Prostate gland (tissue), 2 donors: ENCODE measurements at regions not wholly inside any gene's neighbourhood (a gene's known extent, or its start where the extent isn't known, plus 50 kb on each side); places are given as distances from the start of the nearest gene placed in this dataset.

Experiments used
- DNase-seq: peaks from one replicate; pipeline ENCODE4 v3.0.0-alpha.2; 2019; ENCODE audit warnings: low spot score
- H3K27ac ChIP-seq, 2 donors: fragments of 200-600 bp; sonication (generic); 2 replicates each; pipeline ENCODE4 v1.5.1; 2017 to 2019
- H3K27me3 ChIP-seq: fragments of 200-600 bp; sonication (generic); replicated peaks from 2 replicates; pipeline ENCODE4 v1.5.1; 2019; ENCODE audit not compliant: insufficient read depth
- H3K36me3 ChIP-seq, 2 donors: fragments of 200-600 bp; sonication (generic); 1 replicate in 1 of 2; 2 replicates in 1 of 2; pipeline versions ENCODE4 v1.5.1 to v1.8.1; 2017 to 2019
- H3K4me1 ChIP-seq: fragments of 200-600 bp; sonication (generic); replicated peaks from 2 replicates; pipeline ENCODE4 v1.5.1; 2019
- H3K4me3 ChIP-seq, 2 donors: fragments of 200-600 bp; sonication (generic); 2 replicates each; pipeline ENCODE4 v1.5.1; 2017 to 2019
- H3K9me3 ChIP-seq: fragments of 200-600 bp; sonication (generic); 2 replicates; pipeline ENCODE4 v1.5.1; 2017
- POLR2A ChIP-seq: fragments of 450-650 bp; IDR thresholded peaks from one replicate; pipeline ENCODE4 v1.6.1; 2016; ENCODE audit warnings: antibody characterized with exemption, mild to moderate bottlenecking
- POLR2AphosphoS5 ChIP-seq: sonication (generic); formaldehyde crosslinking; IDR thresholded peaks from one replicate; pipeline ENCODE4 v1.6.1; 2017; ENCODE audit warnings: antibody characterized with exemption
- WGBS: methylation state at CpG from one replicate; pipeline ENCODE4 v1.1.5; 2018; 5-methylcytosine and 5-hydroxymethylcytosine counted together
- intact Hi-C: fragments of 100-400 bp; cut with DNase I; formaldehyde crosslinking; loops from one replicate; pipeline ENCODE4 v1.14.2; 2022
- TF ChIP-seq, protein P1 (sequence below), 4 experiments: fragments of 200-600 bp in 2 of 4; fragments of 450-650 bp in 2 of 4; sonication (generic) in 2 of 4; IDR thresholded peaks; 1 replicate in 3 of 4; 2 replicates in 1 of 4; pipeline ENCODE4 v1.5.1; 2016 to 2019; ENCODE audit warnings: antibody characterized with exemption in 4 of 4, mild to moderate bottlenecking in 2 of 4, moderate library complexity in 2 of 4

DNA sequence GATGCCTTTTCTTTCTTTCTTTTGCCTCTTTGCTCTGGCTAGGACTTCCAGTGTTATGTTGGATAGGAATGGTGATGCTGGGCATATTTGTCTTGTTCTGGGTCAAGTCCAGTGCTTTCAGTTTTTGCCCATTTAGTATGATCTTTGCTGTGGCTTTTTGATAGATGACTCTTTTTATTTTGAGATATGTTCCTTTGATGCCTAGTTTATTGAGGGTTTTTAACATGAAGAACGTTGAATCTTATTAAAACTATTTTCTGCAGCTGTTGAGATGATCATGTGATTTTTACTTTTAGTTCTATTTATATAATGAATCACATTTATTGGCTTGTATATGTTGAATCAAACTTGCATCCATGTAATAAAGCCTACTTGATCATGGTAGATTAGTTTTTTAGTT is 363.8 kb upstream of the RASGRP1 start:
- WGBS = 32% methylated on average over 1 of the region's 1 CpG
- TF ChIP-seq POLR2AphosphoS5 (no peak), POLR2A (no peak)
- TF ChIP-seq, protein P1, sequence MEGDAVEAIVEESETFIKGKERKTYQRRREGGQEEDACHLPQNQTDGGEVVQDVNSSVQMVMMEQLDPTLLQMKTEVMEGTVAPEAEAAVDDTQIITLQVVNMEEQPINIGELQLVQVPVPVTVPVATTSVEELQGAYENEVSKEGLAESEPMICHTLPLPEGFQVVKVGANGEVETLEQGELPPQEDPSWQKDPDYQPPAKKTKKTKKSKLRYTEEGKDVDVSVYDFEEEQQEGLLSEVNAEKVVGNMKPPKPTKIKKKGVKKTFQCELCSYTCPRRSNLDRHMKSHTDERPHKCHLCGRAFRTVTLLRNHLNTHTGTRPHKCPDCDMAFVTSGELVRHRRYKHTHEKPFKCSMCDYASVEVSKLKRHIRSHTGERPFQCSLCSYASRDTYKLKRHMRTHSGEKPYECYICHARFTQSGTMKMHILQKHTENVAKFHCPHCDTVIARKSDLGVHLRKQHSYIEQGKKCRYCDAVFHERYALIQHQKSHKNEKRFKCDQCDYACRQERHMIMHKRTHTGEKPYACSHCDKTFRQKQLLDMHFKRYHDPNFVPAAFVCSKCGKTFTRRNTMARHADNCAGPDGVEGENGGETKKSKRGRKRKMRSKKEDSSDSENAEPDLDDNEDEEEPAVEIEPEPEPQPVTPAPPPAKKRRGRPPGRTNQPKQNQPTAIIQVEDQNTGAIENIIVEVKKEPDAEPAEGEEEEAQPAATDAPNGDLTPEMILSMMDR (IDR thresholded peaks at IDR 0.05) = no peak
- intact Hi-C loops = no loop called here
- Histone ChIP-seq H3K27ac (no peak overlapping the region), H3K4me1 (no peaks in the 10 kb centered on the region), H3K27me3 (no peaks in the 10 kb centered on the region), H3K4me3 (no peak overlapping the region), H3K36me3 (no peaks in the 10 kb centered on the region), H3K9me3 (no peaks in the 10 kb centered on the region)
- DNase-seq = no peak

DNA sequence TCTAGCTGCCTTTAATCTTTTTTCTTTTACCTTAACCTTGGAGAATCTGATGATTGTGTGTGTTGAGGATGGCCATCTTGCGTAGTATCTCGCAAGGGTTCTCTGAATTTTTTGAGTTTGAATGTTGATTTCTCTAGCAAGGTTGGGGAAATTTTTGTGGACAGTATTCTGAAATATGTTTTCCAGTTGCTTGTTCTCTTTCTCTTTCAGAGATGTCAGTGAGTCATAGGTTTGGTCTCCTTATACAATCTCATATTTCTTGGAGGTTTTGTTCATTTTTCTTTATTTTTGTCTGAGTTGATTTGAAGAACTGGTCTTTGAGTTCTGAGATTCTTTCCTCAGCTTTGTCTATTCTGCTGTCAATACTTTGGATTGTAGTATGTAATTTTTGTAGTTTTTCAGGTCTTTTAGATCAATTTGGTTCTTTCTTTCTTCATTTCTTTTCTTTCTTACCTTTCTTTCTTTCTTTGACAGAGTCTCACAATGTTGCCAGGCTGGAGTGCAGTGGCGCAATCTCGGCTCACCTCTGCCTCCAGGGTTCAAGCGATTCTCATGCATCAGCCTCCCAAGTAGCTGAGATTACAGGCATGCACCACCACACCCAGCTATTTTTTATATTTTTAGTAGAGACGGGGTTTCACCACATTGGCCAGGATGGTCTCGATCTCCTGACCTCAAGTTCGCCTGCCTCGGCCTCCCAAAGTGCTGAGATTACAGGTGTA is 366.4 kb upstream of the RASGRP1 start:
- intact Hi-C loops = no loop called here
- Histone ChIP-seq H3K4me3 (no peak overlapping the region), H3K9me3 (no peaks in the 10 kb centered on the region), H3K36me3 (no peaks in the 10 kb centered on the region), H3K27ac (no peak overlapping the region), H3K4me1 (no peaks in the 10 kb centered on the region), H3K27me3 (no peaks in the 10 kb centered on the region)
- TF ChIP-seq POLR2AphosphoS5 (no peak), POLR2A (no peak)
- TF ChIP-seq, protein P1 (IDR thresholded peaks at IDR 0.05) = no peak
- WGBS = 98% methylated on average over 9 of the region's 9 CpGs
- DNase-seq = no peak

DNA sequence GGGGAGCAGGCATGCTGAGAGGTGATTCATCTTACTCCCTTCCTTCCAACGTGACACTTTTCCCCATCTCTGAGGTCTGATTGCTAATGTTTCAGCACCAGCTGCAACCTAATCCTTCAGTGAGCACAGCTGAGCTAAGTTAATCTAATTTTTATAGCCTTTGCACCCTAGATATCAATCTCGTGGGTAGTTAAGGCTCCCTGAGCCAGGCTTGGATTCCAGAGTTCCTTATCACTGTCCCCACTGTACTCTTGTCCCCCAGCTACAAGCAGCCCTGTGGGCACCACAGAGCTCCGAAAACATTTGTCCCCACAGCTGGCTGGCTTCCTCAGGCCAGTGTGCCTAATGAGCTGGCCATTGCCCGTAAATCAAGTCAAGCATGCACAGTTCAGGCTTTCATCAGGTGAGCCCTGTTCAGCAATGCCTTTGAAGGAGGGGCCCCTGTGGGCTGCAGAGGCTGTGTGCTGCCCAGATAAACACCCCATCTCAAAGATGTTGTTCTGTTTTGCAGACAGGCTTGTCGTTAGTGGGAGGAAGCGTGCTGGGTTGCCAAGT is 376.9 kb upstream of the RASGRP1 start:
- Histone ChIP-seq H3K27ac (no peak overlapping the region), H3K27me3 (no peaks in the 10 kb centered on the region), H3K36me3 (no peaks in the 10 kb centered on the region), H3K4me3 (no peak overlapping the region), H3K9me3 (no peaks in the 10 kb centered on the region), H3K4me1 (no peaks in the 10 kb centered on the region)
- WGBS = 21% methylated on average over 6 of the region's 6 CpGs
- TF ChIP-seq, protein P1 (IDR thresholded peaks at IDR 0.05) = no peak
- TF ChIP-seq POLR2A = no peak
- no peak for TF ChIP-seq POLR2AphosphoS5
- peak; percentile 4 for DNase-seq
- intact Hi-C loops = loop anchor here (10.0 kb wide), 1 partner anchor 53 kb away; no protein-coding TSS in a partner anchor

DNA sequence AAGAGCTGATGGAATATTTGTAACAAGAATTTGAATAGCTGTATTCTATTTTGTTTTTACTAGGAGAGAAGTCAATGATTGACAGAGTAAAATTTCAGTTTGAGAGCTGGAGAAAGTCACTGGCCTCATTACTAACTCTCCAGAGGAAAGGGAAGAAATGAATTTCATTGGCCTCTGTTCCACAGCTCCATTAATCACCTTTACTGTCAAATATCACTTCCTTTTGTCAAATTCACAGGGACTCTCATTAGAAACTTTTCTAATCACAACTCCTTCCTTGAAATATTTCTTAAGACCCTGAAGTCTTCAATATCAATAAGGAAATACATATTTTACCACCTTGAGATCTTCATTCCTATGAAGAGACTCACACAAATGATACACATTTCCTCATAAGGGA is 379.9 kb upstream of the RASGRP1 start:
- no peaks in the 10 kb centered on the region for H3K36me3 ChIP-seq
- no peak overlapping the region for H3K4me3 ChIP-seq
- H3K4me1 ChIP-seq = no peaks in the 10 kb centered on the region
- H3K27me3 ChIP-seq = no peaks in the 10 kb centered on the region
- TF ChIP-seq POLR2AphosphoS5 = no peak
- no peak for TF ChIP-seq POLR2A
- TF ChIP-seq, protein P1 (IDR thresholded peaks at IDR 0.05) = no peak
- no peak overlapping the region for H3K27ac ChIP-seq
- no peak for DNase-seq
- H3K9me3 ChIP-seq = no peaks in the 10 kb centered on the region
- intact Hi-C loops = loop anchor here (10.0 kb wide), 1 partner anchor 50 kb away; no protein-coding TSS in a partner anchor
